ENCODE measurements at regions not wholly inside any gene's neighbourhood (a gene's known extent, or its start where the extent isn't known, plus 50 kb on each side); places are given as distances from the start of the nearest gene placed in this dataset.

DNA sequence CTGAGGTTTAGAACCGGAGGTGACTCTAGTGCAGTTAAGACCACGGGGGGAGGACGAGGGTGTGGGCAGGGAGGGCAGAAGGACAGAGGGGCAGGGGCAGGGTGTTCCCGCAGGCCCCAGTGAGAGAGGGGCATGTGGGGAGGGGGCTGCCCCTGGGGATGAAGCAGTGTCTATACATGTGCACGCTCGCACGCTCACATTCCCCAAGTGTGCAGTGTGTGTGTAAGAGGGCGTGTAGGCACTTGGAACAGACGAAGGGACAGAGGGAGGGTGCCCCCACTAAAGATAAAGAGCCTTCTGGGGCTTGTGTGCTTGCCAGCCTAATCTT, 69.5 kb upstream of the MEF2A start:
- no peak overlapping the region for H3K4me3 ChIP-seq
- no peak for DNase-seq (ENCODE audit: low spot score)
- 66% methylated on average over 9 of the region's 9 CpGs for WGBS (ENCODE audit: low lambda C conversion rate, missing lambda C conversion rate)
- peak overlapping the region; percentile 87 for H3K27ac ChIP-seq
- H3K36me3 ChIP-seq (replicated peaks; ENCODE audit: insufficient read depth, low read depth) = no peaks in the 10 kb centered on the region
- H3K4me1 ChIP-seq (ENCODE audit: insufficient read depth) = peaks cover 12% of the 10 kb centered on the region
- peak overlapping the region; percentile 52 for H3K4me2 ChIP-seq
- H4K20me1 ChIP-seq (ENCODE audit: insufficient read depth, poor library complexity, severe bottlenecking) = no peaks in the 10 kb centered on the region
- H3K9me3 ChIP-seq (ENCODE audit: low read depth) = no peaks in the 10 kb centered on the region
- no peaks in the 10 kb centered on the region for H3K9me2 ChIP-seq (replicated peaks; ENCODE audit: insufficient read depth)
- H3K27me3 ChIP-seq = no peaks in the 10 kb centered on the region
- TF ChIP-seq EZH2 (IDR thresholded peaks at IDR 0.05; ENCODE audit: borderline replicate concordance) (no peak), CTCF (IDR thresholded peaks at IDR 0.05; ENCODE audit: poor library complexity) (no peak), EZH2phosphoT487 (IDR thresholded peaks at IDR 0.05; ENCODE audit: low read depth, severe bottlenecking, unreplicated experiment) (no peak)
- H3K79me2 ChIP-seq = no peaks in the 10 kb centered on the region
- peak overlapping the region; percentile 3 for H2AFZ ChIP-seq

- TF ChIP-seq EZH2phosphoT487 (IDR thresholded peaks at IDR 0.05; ENCODE audit: low read depth, severe bottlenecking, unreplicated experiment) (no peak), EZH2 (IDR thresholded peaks at IDR 0.05; ENCODE audit: borderline replicate concordance) (no peak)
- Histone ChIP-seq H3K4me2 (no peak overlapping the region), H3K4me1 (ENCODE audit: insufficient read depth) (peaks cover 2% of the 10 kb centered on the region), H3K36me3 (replicated peaks; ENCODE audit: insufficient read depth, low read depth) (no peaks in the 10 kb centered on the region), H4K20me1 (ENCODE audit: insufficient read depth, poor library complexity, severe bottlenecking) (no peaks in the 10 kb centered on the region), H3K9me3 (ENCODE audit: low read depth) (no peaks in the 10 kb centered on the region), H3K9me2 (replicated peaks; ENCODE audit: insufficient read depth) (no peaks in the 10 kb centered on the region), H3K27me3 (no peaks in the 10 kb centered on the region), H3K27ac (no peak overlapping the region), H2AFZ (no peak overlapping the region), H3K79me2 (no peaks in the 10 kb centered on the region), H3K4me3 (no peak overlapping the region)
- DNase-seq (ENCODE audit: low spot score) = no peak
- WGBS (ENCODE audit: low lambda C conversion rate, missing lambda C conversion rate) = 97% methylated on average over 4 of the region's 4 CpGs
Observed at GRCh38 chr15:99502182-99502581, 63.6 kb upstream of the MEF2A start.

DNA sequence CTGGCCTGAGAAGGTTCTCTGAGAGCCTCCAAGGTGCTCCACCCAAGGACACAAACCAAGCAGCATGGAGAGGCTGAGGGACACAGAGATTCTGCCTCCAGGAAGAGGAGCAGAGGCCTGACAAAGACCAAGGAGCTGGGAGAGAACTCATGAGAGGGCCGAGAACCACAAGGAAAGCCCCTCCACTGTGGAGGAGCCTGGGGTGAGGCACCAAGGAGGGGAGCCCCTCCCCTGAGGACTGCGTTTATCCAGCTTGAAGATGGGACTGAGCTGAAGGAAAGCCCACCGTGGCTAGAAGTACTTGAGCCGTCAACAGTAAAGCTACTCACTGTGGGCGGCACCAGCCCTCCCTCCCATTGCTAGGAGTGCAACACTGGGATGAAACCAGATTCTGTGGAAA, 63.1 kb upstream of the MEF2A start:
- H2AFZ ChIP-seq = no peak overlapping the region
- no peak for TF ChIP-seq CTCF (IDR thresholded peaks at IDR 0.05; ENCODE audit: poor library complexity)
- TF ChIP-seq EZH2 (IDR thresholded peaks at IDR 0.05; ENCODE audit: borderline replicate concordance) = no peak
- no peak for TF ChIP-seq EZH2phosphoT487 (IDR thresholded peaks at IDR 0.05; ENCODE audit: low read depth, severe bottlenecking, unreplicated experiment)
- 94% methylated on average over 5 of the region's 5 CpGs for WGBS (ENCODE audit: low lambda C conversion rate, missing lambda C conversion rate)
- DNase-seq (ENCODE audit: low spot score) = no peak
- no peaks in the 10 kb centered on the region for H3K27me3 ChIP-seq
- H3K9me3 ChIP-seq (ENCODE audit: low read depth) = no peaks in the 10 kb centered on the region
- peaks cover 3% of the 10 kb centered on the region for H3K4me1 ChIP-seq (ENCODE audit: insufficient read depth)
- H4K20me1 ChIP-seq (ENCODE audit: insufficient read depth, poor library complexity, severe bottlenecking) = no peaks in the 10 kb centered on the region
- H3K9me2 ChIP-seq (replicated peaks; ENCODE audit: insufficient read depth) = no peaks in the 10 kb centered on the region
- H3K4me3 ChIP-seq = no peak overlapping the region
- no peak overlapping the region for H3K4me2 ChIP-seq
- no peaks in the 10 kb centered on the region for H3K36me3 ChIP-seq (replicated peaks; ENCODE audit: insufficient read depth, low read depth)
- H3K27ac ChIP-seq = no peak overlapping the region
- H3K79me2 ChIP-seq = no peaks in the 10 kb centered on the region

DNA sequence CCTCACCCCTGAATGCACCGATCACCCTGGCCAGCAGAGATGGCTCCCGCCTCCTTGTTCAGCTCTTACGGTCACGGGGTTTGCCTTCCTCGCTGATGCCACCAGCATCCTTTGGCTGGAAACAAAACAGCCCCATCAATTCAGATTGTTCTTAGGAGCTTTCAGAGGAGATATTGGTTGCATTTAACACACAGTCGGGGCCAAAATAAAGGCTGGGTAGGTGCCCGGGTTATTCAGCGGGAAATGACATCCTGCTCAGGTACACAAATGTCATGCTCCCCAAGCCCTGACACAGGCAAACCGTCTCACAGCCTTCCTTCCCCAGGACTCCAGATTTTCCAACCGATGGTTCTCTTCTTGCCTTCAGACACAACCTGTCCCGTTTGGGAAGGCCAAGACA, 62.4 kb upstream of the MEF2A start:
- peaks cover 3% of the 10 kb centered on the region for H3K4me1 ChIP-seq (ENCODE audit: insufficient read depth)
- H3K4me2 ChIP-seq = no peak overlapping the region
- DNase-seq (ENCODE audit: low spot score) = no peak
- 92% methylated on average over 11 of the region's 11 CpGs for WGBS (ENCODE audit: low lambda C conversion rate, missing lambda C conversion rate)
- no peaks in the 10 kb centered on the region for H3K36me3 ChIP-seq (replicated peaks; ENCODE audit: insufficient read depth, low read depth)
- no peaks in the 10 kb centered on the region for H3K9me2 ChIP-seq (replicated peaks; ENCODE audit: insufficient read depth)
- TF ChIP-seq CTCF (IDR thresholded peaks at IDR 0.05; ENCODE audit: poor library complexity) = no peak
- no peak for TF ChIP-seq EZH2phosphoT487 (IDR thresholded peaks at IDR 0.05; ENCODE audit: low read depth, severe bottlenecking, unreplicated experiment)
- no peak overlapping the region for H3K27ac ChIP-seq
- H3K27me3 ChIP-seq = no peaks in the 10 kb centered on the region
- H2AFZ ChIP-seq = no peak overlapping the region
- H3K79me2 ChIP-seq = no peaks in the 10 kb centered on the region
- no peaks in the 10 kb centered on the region for H4K20me1 ChIP-seq (ENCODE audit: insufficient read depth, poor library complexity, severe bottlenecking)
- no peak overlapping the region for H3K4me3 ChIP-seq
- H3K9me3 ChIP-seq (ENCODE audit: low read depth) = no peaks in the 10 kb centered on the region
